WTC11 (cell line): ENCODE measurements at regions not wholly inside any gene's neighbourhood (a gene's known extent, or its start where the extent isn't known, plus 50 kb on each side); places are given as distances from the start of the nearest gene placed in this dataset.

Experiments
- CTCF ChIP-seq: fragments of 200-600 bp; IDR thresholded peaks from 2 replicates; pipeline ENCODE4 v1.8.0; 2022; ENCODE audit warnings: antibody characterized with exemption
- FOXP4 ChIP-seq: sonication (generic); formaldehyde crosslinking; IDR thresholded peaks from 2 replicates; pipeline ENCODE4 v1.8.0; 2022; ENCODE audit warnings: mild to moderate bottlenecking, missing genetic modification reagents
- NFYB ChIP-seq: sonication (generic); formaldehyde crosslinking; conservative IDR thresholded peaks from 2 replicates; pipeline ENCODE4 v1.8.0; 2022; ENCODE audit warnings: low read depth, missing genetic modification reagents
- TEAD1 ChIP-seq: sonication (generic); formaldehyde crosslinking; IDR thresholded peaks from 2 replicates; pipeline ENCODE4 v1.8.0; 2022; ENCODE audit warnings: mild to moderate bottlenecking, missing genetic modification reagents
- USF2 ChIP-seq: sonication (generic); formaldehyde crosslinking; IDR thresholded peaks from 2 replicates; pipeline ENCODE4 v1.8.1; 2023; ENCODE audit warnings: mild to moderate bottlenecking, missing genetic modification reagents, moderate library complexity

GRCh38 chr11:80958987-80959386, 1518.2 kb upstream of the TENM4 start:
- TF ChIP-seq CTCF (no peak), NFYB (CRISPR knock-in tag) (no peak), TEAD1 (CRISPR knock-in tag) (no peak), USF2 (CRISPR knock-in tag) (no peak), FOXP4 (no peak)
